ENCODE measurements at regions not wholly inside any gene's neighbourhood (a gene's known extent, or its start where the extent isn't known, plus 50 kb on each side); places are given as distances from the start of the nearest gene placed in this dataset.

GRCh38 chr14:99330316-99331240, 58.6 kb upstream of the BCL11B start:
- TF ChIP-seq, protein P1, sequence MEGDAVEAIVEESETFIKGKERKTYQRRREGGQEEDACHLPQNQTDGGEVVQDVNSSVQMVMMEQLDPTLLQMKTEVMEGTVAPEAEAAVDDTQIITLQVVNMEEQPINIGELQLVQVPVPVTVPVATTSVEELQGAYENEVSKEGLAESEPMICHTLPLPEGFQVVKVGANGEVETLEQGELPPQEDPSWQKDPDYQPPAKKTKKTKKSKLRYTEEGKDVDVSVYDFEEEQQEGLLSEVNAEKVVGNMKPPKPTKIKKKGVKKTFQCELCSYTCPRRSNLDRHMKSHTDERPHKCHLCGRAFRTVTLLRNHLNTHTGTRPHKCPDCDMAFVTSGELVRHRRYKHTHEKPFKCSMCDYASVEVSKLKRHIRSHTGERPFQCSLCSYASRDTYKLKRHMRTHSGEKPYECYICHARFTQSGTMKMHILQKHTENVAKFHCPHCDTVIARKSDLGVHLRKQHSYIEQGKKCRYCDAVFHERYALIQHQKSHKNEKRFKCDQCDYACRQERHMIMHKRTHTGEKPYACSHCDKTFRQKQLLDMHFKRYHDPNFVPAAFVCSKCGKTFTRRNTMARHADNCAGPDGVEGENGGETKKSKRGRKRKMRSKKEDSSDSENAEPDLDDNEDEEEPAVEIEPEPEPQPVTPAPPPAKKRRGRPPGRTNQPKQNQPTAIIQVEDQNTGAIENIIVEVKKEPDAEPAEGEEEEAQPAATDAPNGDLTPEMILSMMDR (IDR thresholded peaks at IDR 0.05): no peak
- TF ChIP-seq EZH2 (IDR thresholded peaks at IDR 0.05; ENCODE audit: borderline replicate concordance, insufficient read depth, low read depth, low read length, poor library complexity, severe bottlenecking): no peak

Measured in B cell (primary cell).